GM23248 (cell line): ENCODE measurements at regions not wholly inside any gene's neighbourhood (a gene's known extent, or its start where the extent isn't known, plus 50 kb on each side); places are given as distances from the start of the nearest gene placed in this dataset.

Experiments
- EZH2 ChIP-seq: fragments of 200-600 bp; sonication (generic); IDR thresholded peaks from 2 replicates; pipeline ENCODE4 v1.6.1; 2018; ENCODE audit warnings: antibody characterized with exemption, mild to moderate bottlenecking; ENCODE audit not compliant: insufficient read depth, poor library complexity, severe bottlenecking
- EZH2phosphoT487 ChIP-seq: fragments of 200-600 bp; sonication (generic); IDR thresholded peaks from 2 replicates; pipeline ENCODE4 v1.6.1; 2018; ENCODE audit warnings: antibody characterized with exemption, moderate library complexity, mild to moderate bottlenecking, low read depth; ENCODE audit not compliant: insufficient read depth

DNA sequence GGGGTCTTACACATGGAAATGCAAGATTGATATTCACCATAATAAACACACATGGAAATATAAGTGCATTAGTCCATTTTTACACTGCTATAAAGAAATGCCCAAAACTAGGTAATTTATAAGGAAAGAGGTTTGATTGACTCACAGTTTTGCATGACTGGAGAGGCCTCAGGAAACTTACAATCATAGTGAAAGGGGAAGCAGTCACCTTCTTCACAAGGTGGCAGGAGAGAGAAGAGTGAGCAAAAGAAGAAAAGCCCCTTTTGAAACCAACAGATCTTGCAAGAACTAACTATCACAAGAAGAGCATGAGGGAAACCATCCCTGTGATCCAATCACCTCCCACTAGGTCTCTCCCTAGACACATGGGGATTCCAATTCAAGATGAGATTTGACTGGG lies 111.7 kb upstream of the TP63 start:
- TF ChIP-seq EZH2phosphoT487 (no peak), EZH2 (no peak)
